ENCODE measurements at regions not wholly inside any gene's neighbourhood (a gene's known extent, or its start where the extent isn't known, plus 50 kb on each side); places are given as distances from the start of the nearest gene placed in this dataset.

DNA sequence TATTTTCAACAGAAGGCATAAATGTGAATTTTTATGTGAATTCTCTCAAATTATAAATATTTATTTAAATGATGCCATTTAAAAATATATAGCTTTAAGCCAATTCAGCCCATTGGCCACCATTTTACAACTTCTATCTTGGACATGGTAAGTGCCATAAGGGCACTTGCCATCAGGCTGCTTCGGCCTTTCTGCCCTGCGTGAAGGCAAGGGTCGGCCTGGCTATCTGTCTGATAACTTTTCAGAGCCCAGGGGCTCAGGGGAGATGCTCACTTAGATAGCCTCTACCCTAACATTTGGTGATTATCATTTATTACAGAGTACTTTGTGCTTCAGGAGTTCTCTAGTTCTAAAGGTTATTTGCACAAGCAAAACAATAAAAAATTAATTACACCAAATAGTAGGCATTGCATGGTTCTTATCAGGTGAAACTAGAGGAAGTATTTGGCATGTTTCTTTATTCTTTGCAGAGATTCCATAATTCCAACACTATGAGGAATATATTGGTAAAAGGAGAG lies 62.4 kb upstream of the MBNL1 start:
- Histone ChIP-seq H4K20me1 (ENCODE audit: insufficient read depth, low read length, poor library complexity, severe bottlenecking) (no peaks in the 10 kb centered on the region), H3K4me1 (ENCODE audit: insufficient read depth, low read length, poor library complexity, severe bottlenecking) (peaks cover 62% of the 10 kb centered on the region), H3K9ac (ENCODE audit: low read depth, low read length, poor library complexity, severe bottlenecking) (no peak overlapping the region), H3F3A (ENCODE audit: low read depth) (0 out of 2 replicates have a peak, but pooled peaks cover under 1% of the 10 kb centered on the region), H3K9me3 (ENCODE audit: insufficient read depth, low read depth, low read length) (no peaks in the 10 kb centered on the region), H3K79me2 (ENCODE audit: insufficient read depth, low read length) (peaks cover 5% of the 10 kb centered on the region; the same call in 1 of the 2 replicates), H2AFZ (ENCODE audit: low read length) (no peak overlapping the region), H3K36me3 (ENCODE audit: insufficient read depth, low read length) (no peaks in the 10 kb centered on the region), H3K9me2 (replicated peaks; ENCODE audit: low read depth, low read length) (no peaks in the 10 kb centered on the region), H3K4me3 (ENCODE audit: low read length, poor library complexity, severe bottlenecking) (no peak overlapping the region), H3K4me2 (ENCODE audit: low read depth, low read length, poor library complexity, severe bottlenecking) (no peak overlapping the region), H3K27me3 (ENCODE audit: insufficient read depth, low read length, poor library complexity, severe bottlenecking) (no peaks in the 10 kb centered on the region)
- TF ChIP-seq, protein P1, sequence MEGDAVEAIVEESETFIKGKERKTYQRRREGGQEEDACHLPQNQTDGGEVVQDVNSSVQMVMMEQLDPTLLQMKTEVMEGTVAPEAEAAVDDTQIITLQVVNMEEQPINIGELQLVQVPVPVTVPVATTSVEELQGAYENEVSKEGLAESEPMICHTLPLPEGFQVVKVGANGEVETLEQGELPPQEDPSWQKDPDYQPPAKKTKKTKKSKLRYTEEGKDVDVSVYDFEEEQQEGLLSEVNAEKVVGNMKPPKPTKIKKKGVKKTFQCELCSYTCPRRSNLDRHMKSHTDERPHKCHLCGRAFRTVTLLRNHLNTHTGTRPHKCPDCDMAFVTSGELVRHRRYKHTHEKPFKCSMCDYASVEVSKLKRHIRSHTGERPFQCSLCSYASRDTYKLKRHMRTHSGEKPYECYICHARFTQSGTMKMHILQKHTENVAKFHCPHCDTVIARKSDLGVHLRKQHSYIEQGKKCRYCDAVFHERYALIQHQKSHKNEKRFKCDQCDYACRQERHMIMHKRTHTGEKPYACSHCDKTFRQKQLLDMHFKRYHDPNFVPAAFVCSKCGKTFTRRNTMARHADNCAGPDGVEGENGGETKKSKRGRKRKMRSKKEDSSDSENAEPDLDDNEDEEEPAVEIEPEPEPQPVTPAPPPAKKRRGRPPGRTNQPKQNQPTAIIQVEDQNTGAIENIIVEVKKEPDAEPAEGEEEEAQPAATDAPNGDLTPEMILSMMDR (conservative IDR thresholded peaks at IDR 0.05; ENCODE audit: low read length): no peak
- TF ChIP-seq EZH2phosphoT487 (IDR thresholded peaks at IDR 0.05; ENCODE audit: borderline replicate concordance): no peak

GRCh38 chr3:152208439-152208838 lies 60.3 kb upstream of the MBNL1 start:
- peaks cover 5% of the 10 kb centered on the region; the same call in 1 of the 2 replicates for H3K79me2 ChIP-seq (ENCODE audit: insufficient read depth, low read length)
- H3K9me3 ChIP-seq (ENCODE audit: insufficient read depth, low read depth, low read length): no peaks in the 10 kb centered on the region
- no peak overlapping the region for H2AFZ ChIP-seq (ENCODE audit: low read length)
- H3K27me3 ChIP-seq (ENCODE audit: insufficient read depth, low read length, poor library complexity, severe bottlenecking): no peaks in the 10 kb centered on the region
- peaks cover 46% of the 10 kb centered on the region for H3K4me1 ChIP-seq (ENCODE audit: insufficient read depth, low read length, poor library complexity, severe bottlenecking)
- TF ChIP-seq, protein P1 (conservative IDR thresholded peaks at IDR 0.05; ENCODE audit: low read length): no peak
- no peak for TF ChIP-seq EZH2phosphoT487 (IDR thresholded peaks at IDR 0.05; ENCODE audit: borderline replicate concordance)
- no peaks in the 10 kb centered on the region for H4K20me1 ChIP-seq (ENCODE audit: insufficient read depth, low read length, poor library complexity, severe bottlenecking)
- no peaks in the 10 kb centered on the region for H3K9me2 ChIP-seq (replicated peaks; ENCODE audit: low read depth, low read length)
- no peak overlapping the region for H3K4me2 ChIP-seq (ENCODE audit: low read depth, low read length, poor library complexity, severe bottlenecking)
- H3K36me3 ChIP-seq (ENCODE audit: insufficient read depth, low read length): no peaks in the 10 kb centered on the region
- H3F3A ChIP-seq (ENCODE audit: low read depth): no peaks in the 10 kb centered on the region
- no peak overlapping the region for H3K9ac ChIP-seq (ENCODE audit: low read depth, low read length, poor library complexity, severe bottlenecking)
- no peak overlapping the region for H3K4me3 ChIP-seq (ENCODE audit: low read length, poor library complexity, severe bottlenecking)

GRCh38 chr3:152209060-152209459 lies 59.7 kb upstream of the MBNL1 start:
- Histone ChIP-seq H4K20me1 (ENCODE audit: insufficient read depth, low read length, poor library complexity, severe bottlenecking) (no peaks in the 10 kb centered on the region), H3K36me3 (ENCODE audit: insufficient read depth, low read length) (no peaks in the 10 kb centered on the region)

More at GRCh38 chr3:152209060-152209459, 59.7 kb upstream of the MBNL1 start:
- no peaks in the 10 kb centered on the region for H3K9me3 ChIP-seq (ENCODE audit: insufficient read depth, low read depth, low read length)
- no peak overlapping the region for H3K4me3 ChIP-seq (ENCODE audit: low read length, poor library complexity, severe bottlenecking)
- no peaks in the 10 kb centered on the region for H3K27me3 ChIP-seq (ENCODE audit: insufficient read depth, low read length, poor library complexity, severe bottlenecking)
- no peaks in the 10 kb centered on the region for H3F3A ChIP-seq (ENCODE audit: low read depth)
- H3K9ac ChIP-seq (ENCODE audit: low read depth, low read length, poor library complexity, severe bottlenecking): no peak overlapping the region
- H3K9me2 ChIP-seq (replicated peaks; ENCODE audit: low read depth, low read length): no peaks in the 10 kb centered on the region
- H3K4me2 ChIP-seq (ENCODE audit: low read depth, low read length, poor library complexity, severe bottlenecking): no peak overlapping the region
- H3K4me1 ChIP-seq (ENCODE audit: insufficient read depth, low read length, poor library complexity, severe bottlenecking): peaks cover 40% of the 10 kb centered on the region
- TF ChIP-seq EZH2phosphoT487 (IDR thresholded peaks at IDR 0.05; ENCODE audit: borderline replicate concordance): no peak
- TF ChIP-seq, protein P1 (conservative IDR thresholded peaks at IDR 0.05; ENCODE audit: low read length): no peak
- peaks cover 4% of the 10 kb centered on the region; the same call in 1 of the 2 replicates for H3K79me2 ChIP-seq (ENCODE audit: insufficient read depth, low read length)
- H2AFZ ChIP-seq (ENCODE audit: low read length): no peak overlapping the region

All from Loucy (cell line).